Stimulated activated effector memory CD8-positive, alpha-beta T cell treated with anti-CD3 and anti-CD28 coated beads, Interleukin-12 subunit alpha, Interleukin-12 subunit beta, amount 100 ng/mL, for 72 hours (primary cell): ENCODE measurements at regions not wholly inside any gene's neighbourhood (a gene's known extent, or its start where the extent isn't known, plus 50 kb on each side); places are given as distances from the start of the nearest gene placed in this dataset.

Source experiments
- ATAC-seq: fragments of 150-1000 bp; cut with Tn5 transposase; 2 replicates; pipeline ENCODE4 v1.10.0; 2021
- DNase-seq, 2 donors: peaks; one replicate each; pipeline ENCODE4 v3.0.0; 2021 to 2022; ENCODE audit warnings: low spot score in 2 of 2
- H3K27ac Mint-ChIP-seq: one replicate; pipeline ENCODE4 v1.8.0; 2022; ENCODE audit warnings: mild to moderate bottlenecking, mixed read lengths
- H3K36me3 Mint-ChIP-seq: one replicate; pipeline ENCODE4 v1.8.0; 2022; ENCODE audit warnings: mild to moderate bottlenecking, mixed read lengths
- H3K4me1 Mint-ChIP-seq: one replicate; pipeline ENCODE4 v1.8.0; 2022; ENCODE audit warnings: mixed read lengths
- H3K4me3 Mint-ChIP-seq: one replicate; pipeline ENCODE4 v1.8.0; 2022; ENCODE audit warnings: mild to moderate bottlenecking, mixed read lengths
- H3K9me3 Mint-ChIP-seq: one replicate; pipeline ENCODE4 v1.8.0; 2022; ENCODE audit warnings: mixed read lengths

DNA sequence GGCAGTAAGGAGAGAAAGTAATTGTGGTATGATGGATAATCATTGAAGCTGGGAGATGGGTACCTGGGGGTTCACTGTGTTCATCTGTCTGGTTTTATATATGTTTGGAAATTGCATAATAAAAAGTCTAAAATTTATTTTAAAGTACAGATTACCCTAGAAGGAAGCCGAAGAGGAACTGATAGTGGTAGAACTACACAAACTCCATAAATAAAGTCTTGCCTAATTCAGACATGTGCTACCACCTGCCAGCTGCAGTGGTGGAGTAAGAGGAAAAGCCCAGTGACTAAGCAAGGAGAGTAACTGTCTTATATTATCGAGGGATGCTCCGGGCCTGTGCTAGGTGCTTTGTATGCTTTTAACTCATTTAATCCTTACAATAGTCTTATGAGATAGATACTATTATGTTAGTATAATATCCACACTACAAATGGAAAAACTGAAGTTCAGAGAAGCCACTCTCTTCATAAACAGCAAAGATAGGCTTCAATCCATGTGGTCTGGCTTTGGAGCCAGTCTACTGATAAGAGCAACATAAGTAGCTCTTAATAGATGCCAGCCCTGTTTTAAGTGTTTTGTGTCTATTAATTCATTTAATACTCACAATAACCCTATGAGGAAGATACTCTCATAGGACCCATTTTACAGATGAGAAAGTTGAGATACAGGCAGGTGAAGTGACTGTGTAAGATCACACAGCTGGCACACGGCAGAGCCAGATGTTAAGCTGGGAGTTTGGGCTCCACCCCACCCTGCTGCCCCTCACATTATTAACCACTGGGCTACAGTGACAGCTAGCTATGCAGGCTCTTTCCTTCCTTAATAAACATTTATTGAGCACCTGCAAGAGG lies 56.8 kb upstream of the HNRNPU start:
- Mint-ChIP-seq H3K4me3 (no peak overlapping the region), H3K27ac (no peak overlapping the region), H3K4me1 (peaks cover 6% of the 10 kb centered on the region), H3K36me3 (no peaks in the 10 kb centered on the region), H3K9me3 (no peaks in the 10 kb centered on the region)
- no peak for DNase-seq
- ATAC-seq, result no peak

DNA sequence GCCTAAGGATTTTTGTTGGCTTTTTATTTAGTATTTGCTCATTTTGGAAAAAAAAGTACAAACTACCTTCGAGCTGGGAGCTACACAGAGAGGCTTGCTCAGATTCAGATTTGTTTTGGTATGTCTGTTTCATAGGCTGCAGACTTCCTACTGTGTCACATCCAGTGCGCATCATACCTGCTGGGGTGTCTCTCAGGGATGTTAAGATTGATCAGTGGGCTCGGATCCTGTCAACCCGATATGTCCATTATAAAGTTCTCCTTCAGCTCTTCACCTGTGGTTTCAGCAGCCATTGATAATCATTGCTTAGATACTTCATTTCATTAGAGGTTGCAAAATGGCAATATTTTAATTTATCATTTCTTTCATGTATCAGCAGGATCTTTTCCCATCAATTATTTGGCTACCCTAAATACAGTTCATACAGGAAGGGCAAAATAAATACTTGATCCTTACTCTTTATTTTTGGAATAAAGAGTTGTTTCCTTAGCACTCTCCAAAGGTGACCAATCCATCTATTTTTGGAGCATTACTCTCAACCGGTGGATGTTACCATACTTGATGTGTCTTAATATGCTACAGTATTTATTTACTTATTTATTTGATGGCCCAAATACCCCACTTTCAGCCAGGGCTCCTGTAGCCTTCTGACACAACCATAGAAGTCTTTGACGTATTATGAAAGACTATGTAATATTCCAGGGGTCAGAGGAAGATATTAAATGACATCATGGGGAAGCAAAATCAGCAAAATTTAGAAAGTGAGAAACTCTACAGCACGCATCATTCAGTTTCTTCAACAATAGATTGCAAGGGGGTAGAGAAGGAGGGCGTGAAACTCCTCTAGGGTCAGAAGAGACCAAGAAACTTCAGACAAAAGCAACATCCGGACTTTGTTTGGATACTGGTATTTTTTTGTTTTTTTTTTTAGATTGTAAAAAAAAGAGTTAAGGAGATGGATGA lies 55.3 kb upstream of the HNRNPU start:
- DNase-seq (no peak), ATAC-seq (peak; percentile 21)
- Mint-ChIP-seq H3K36me3 (no peaks in the 10 kb centered on the region), H3K4me3 (peak overlapping the region; percentile 81), H3K4me1 (peaks cover 6% of the 10 kb centered on the region), H3K9me3 (no peaks in the 10 kb centered on the region), H3K27ac (no peak overlapping the region)

DNA sequence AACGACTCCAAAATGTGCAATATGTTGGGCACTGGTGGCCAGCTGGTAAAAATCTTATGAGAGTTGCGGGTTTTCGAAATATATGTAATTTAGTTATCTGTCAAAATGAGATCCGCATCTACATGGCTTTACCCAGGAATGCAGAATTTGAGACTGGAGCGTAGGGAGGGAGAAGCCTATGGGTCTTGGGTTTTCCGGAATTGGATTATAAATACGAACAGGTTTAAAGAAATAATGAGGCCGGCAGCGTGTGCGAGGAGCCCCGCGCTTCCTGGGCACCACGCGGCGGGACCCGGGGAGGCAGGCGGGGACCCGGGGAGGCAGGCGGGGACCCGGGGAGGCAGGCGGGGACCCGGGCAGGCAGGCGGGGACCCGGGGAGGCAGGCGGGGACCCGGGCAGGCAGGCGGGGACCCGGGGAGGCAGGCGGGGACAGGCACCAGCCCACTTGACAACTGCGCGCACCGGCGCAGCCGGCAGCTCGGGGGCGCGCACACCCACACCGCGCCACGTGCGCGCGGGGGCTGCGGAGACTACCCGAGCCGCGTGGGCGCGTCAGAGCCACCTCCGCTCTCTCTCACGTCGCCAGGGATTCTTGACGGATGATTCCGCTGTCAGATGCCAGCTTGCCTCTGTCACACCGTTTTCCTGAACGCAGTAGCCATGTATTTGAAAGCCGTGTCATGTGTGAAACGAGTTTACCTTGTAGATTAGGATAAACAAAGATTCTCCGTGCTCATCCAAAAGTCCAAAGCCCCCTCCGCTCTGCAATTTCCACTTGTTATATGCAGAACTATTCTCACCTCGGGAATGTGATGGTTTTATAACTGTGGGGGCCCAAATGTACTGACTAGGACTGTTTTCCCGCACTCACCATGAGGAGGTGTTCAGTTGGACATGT lies 54.3 kb upstream of the HNRNPU start:
- peak; percentile 83 for ATAC-seq
- peaks cover 6% of the 10 kb centered on the region for H3K4me1 Mint-ChIP-seq
- DNase-seq, result peak; percentile 2 to 65
- H3K4me3 Mint-ChIP-seq, result peak overlapping the region; percentile 81
- H3K27ac Mint-ChIP-seq, result peak overlapping the region; percentile 63
- no peaks in the 10 kb centered on the region for H3K36me3 Mint-ChIP-seq
- no peaks in the 10 kb centered on the region for H3K9me3 Mint-ChIP-seq

DNA sequence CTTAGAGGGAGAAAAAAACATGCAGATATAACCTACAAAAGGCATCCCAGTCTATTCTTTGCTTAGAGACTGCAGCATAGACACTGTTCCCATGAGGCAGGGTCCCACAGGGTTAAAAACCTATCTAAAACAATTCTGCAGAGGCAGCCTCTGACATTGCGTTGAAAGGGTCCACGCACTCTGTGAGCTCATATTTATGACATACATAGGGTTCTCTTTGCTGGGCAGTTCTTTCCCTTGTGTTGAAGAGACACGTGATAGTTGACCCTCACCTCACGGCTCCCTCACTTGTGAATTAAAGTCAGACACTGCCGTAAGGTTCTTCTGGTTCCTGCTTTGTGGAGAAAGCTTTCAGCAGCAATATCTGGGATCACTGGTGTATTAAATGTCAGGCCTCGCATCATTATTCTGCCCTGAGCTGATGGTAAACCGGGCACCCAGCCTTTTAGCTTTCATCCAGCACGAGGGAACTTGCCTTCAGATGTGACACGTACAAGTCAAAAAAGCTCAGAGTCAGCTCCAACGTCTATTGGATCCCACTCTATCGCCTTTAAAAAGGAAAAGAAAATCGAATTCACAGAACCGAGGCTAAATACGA lies 52.8 kb upstream of the HNRNPU start:
- H3K9me3 Mint-ChIP-seq, result no peaks in the 10 kb centered on the region
- H3K27ac Mint-ChIP-seq, result no peak overlapping the region
- DNase-seq (no peak), ATAC-seq (no peak)
- no peak overlapping the region for H3K4me3 Mint-ChIP-seq
- H3K36me3 Mint-ChIP-seq, result no peaks in the 10 kb centered on the region
- H3K4me1 Mint-ChIP-seq, result peaks cover 6% of the 10 kb centered on the region

DNA sequence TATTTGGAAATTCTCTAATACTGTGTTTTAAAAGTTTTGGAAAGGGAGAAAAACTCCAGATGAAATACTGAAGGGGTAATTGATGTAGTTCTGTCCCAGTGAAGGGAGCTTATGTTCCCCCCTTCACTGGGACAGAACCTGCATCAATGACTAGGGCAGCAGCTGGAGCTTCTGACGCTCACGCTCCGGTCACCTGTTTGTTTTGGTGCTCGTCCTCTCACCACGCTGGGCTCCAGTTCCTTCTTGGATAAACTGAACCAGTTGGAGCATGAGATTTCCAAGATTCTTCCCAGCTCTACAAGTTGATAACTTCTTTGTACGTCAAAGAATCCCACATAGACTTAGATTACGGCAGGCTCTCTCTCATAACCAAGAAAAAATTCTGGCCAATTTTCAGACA lies 51.4 kb upstream of the HNRNPU start:
- H3K27ac Mint-ChIP-seq, result no peak overlapping the region
- ATAC-seq, result no peak
- no peaks in the 10 kb centered on the region for H3K36me3 Mint-ChIP-seq
- no peak for DNase-seq
- no peak overlapping the region for H3K4me3 Mint-ChIP-seq
- peaks cover 6% of the 10 kb centered on the region for H3K4me1 Mint-ChIP-seq
- H3K9me3 Mint-ChIP-seq, result no peaks in the 10 kb centered on the region

DNA sequence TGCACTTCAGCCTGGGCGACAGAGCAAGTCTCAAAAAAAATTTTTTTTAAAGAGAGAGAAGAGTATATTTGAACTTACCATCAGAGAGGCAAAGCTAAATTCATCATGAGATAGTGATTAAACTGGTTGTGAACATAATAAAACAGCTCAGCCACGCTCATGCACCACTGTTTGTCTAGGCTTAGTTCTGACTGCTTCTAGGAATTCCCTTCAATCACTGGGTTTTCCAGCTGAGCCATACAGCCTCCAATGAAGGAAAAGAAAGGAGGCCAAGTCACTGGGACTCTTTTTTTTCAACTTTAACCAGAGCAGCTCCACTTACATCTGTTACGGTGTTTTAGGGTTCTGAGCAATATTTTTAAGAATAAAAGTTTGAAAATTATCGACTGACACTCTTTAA lies 50.4 kb upstream of the HNRNPU start:
- no peaks in the 10 kb centered on the region for H3K36me3 Mint-ChIP-seq
- DNase-seq, result no peak
- no peaks in the 10 kb centered on the region for H3K9me3 Mint-ChIP-seq
- peaks cover 6% of the 10 kb centered on the region for H3K4me1 Mint-ChIP-seq
- no peak overlapping the region for H3K4me3 Mint-ChIP-seq
- H3K27ac Mint-ChIP-seq, result no peak overlapping the region
- ATAC-seq, result no peak
